ENCODE measurements at regions not wholly inside any gene's neighbourhood (a gene's known extent, or its start where the extent isn't known, plus 50 kb on each side); places are given as distances from the start of the nearest gene placed in this dataset.

- no peak for TF ChIP-seq CTCF (IDR thresholded peaks at IDR 0.05)
- TF ChIP-seq POLR2A (IDR thresholded peaks at IDR 0.05) = no peak
Observed at GRCh38 chr1:143619851-143620250, 351.9 kb downstream of the FAM72C start.

All from Peyer's patch (tissue), 4 donors.